Stomach (tissue), 4 donors: ENCODE measurements at regions not wholly inside any gene's neighbourhood (a gene's known extent, or its start where the extent isn't known, plus 50 kb on each side); places are given as distances from the start of the nearest gene placed in this dataset.

ENCODE experiments used
- EP300 ChIP-seq: sonication (generic); formaldehyde crosslinking; IDR thresholded peaks from one replicate; pipeline ENCODE4 v1.6.1; 2017; ENCODE audit warnings: antibody characterized with exemption
- POLR2A ChIP-seq, 4 donors: fragments of 450-650 bp; IDR thresholded peaks; one replicate each; pipeline ENCODE4 v1.6.1; 2016; ENCODE audit warnings: antibody characterized with exemption in 4 of 4, control low read depth in 2 of 4, mild to moderate bottlenecking in 1 of 4, moderate library complexity in 1 of 4
- POLR2AphosphoS5 ChIP-seq, 3 donors: sonication (generic); formaldehyde crosslinking; IDR thresholded peaks; one replicate each; pipeline ENCODE4 v1.6.1; 2016; ENCODE audit warnings: antibody characterized with exemption in 3 of 3
- TF ChIP-seq, protein P1 (sequence below), 7 experiments: fragments of 450-650 bp in 4 of 7; fragments of 200-600 bp in 3 of 7; sonication (generic) in 3 of 7; IDR thresholded peaks; one replicate each; pipeline ENCODE4 v1.5.1; 2016 to 2019; ENCODE audit warnings: antibody characterized with exemption in 7 of 7, control low read depth in 2 of 7, mild to moderate bottlenecking in 1 of 7

DNA sequence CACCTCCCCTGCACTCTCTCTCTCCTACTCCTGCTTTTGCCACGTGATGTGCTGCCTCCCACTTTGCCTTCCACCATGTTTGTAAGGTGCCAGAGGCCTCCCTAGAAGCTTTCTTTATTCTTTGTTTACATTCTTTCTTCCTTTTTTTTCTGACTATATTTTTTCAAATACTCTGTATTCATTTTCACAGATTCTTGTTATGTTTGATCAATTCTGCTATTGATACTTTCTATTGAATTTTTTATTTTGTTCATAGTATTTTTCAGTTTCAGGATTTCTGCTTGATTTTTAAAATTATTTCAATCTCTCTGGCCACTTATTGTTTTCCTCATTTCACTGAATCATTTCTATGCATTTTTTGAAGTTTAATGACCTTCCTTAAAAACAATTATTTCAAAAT lies 801.8 kb downstream of the GRIK2 start:
- TF ChIP-seq, protein P1, sequence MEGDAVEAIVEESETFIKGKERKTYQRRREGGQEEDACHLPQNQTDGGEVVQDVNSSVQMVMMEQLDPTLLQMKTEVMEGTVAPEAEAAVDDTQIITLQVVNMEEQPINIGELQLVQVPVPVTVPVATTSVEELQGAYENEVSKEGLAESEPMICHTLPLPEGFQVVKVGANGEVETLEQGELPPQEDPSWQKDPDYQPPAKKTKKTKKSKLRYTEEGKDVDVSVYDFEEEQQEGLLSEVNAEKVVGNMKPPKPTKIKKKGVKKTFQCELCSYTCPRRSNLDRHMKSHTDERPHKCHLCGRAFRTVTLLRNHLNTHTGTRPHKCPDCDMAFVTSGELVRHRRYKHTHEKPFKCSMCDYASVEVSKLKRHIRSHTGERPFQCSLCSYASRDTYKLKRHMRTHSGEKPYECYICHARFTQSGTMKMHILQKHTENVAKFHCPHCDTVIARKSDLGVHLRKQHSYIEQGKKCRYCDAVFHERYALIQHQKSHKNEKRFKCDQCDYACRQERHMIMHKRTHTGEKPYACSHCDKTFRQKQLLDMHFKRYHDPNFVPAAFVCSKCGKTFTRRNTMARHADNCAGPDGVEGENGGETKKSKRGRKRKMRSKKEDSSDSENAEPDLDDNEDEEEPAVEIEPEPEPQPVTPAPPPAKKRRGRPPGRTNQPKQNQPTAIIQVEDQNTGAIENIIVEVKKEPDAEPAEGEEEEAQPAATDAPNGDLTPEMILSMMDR (IDR thresholded peaks at IDR 0.05): no peak
- TF ChIP-seq POLR2A (IDR thresholded peaks at IDR 0.05) (no peak), POLR2AphosphoS5 (IDR thresholded peaks at IDR 0.05) (no peak), EP300 (no peak)
